ENCODE measurements at regions not wholly inside any gene's neighbourhood (a gene's known extent, or its start where the extent isn't known, plus 50 kb on each side); places are given as distances from the start of the nearest gene placed in this dataset.
"Not testable (repeated sequence)": the region's sequence is repeated elsewhere in the genome, so short reads cannot be mapped to it uniquely, and the experiment has no call there.

GRCh38 chr14:30445852-30446251 is 113.1 kb upstream of the G2E3 start:
- DNase-seq: no peak

GRCh38 chr14:30450631-30451545 is 108.1 kb upstream of the G2E3 start:
- DNase-seq: no peak

- no peak for DNase-seq
Observed at GRCh38 chr14:30456296-30456695, 102.7 kb upstream of the G2E3 start.

GRCh38 chr14:30462358-30462757 is 96.6 kb upstream of the G2E3 start:
- DNase-seq: no peak

- DNase-seq: no peak
Observed at GRCh38 chr14:30464481-30464880, 94.5 kb upstream of the G2E3 start.

- DNase-seq: no peak
Observed at GRCh38 chr14:30468354-30468753, 90.6 kb upstream of the G2E3 start.

- no peak for DNase-seq
Observed at GRCh38 chr14:30471980-30472379, 87.0 kb upstream of the G2E3 start.

- not testable (repeated sequence) for DNase-seq
Observed at GRCh38 chr14:30473846-30474696, 84.9 kb upstream of the G2E3 start.

- no peak for DNase-seq
Observed at GRCh38 chr14:30482276-30482675, 76.7 kb upstream of the G2E3 start.

- DNase-seq: no peak
Observed at GRCh38 chr14:30484201-30484600, 74.8 kb upstream of the G2E3 start.

GRCh38 chr14:30484976-30485375 is 74.0 kb upstream of the G2E3 start:
- DNase-seq: no peak

GRCh38 chr14:30496852-30497251 is 62.1 kb upstream of the G2E3 start:
- DNase-seq: no peak

GRCh38 chr14:30499358-30499757 is 59.6 kb upstream of the G2E3 start:
- DNase-seq: no peak

- DNase-seq: no peak
Observed at GRCh38 chr14:30500222-30500621, 58.7 kb upstream of the G2E3 start.

- no peak for DNase-seq
Observed at GRCh38 chr14:30507209-30507608, 51.7 kb upstream of the G2E3 start.

Measured in CD4-positive, alpha-beta T cell treated with Interleukin-21 for 1 hour (primary cell).